Astrocyte (in vitro differentiated cells and primary cell): ENCODE measurements at regions not wholly inside any gene's neighbourhood (a gene's known extent, or its start where the extent isn't known, plus 50 kb on each side); places are given as distances from the start of the nearest gene placed in this dataset.

Experiments
- CTCF ChIP-seq: IDR thresholded peaks from 2 replicates; pipeline ENCODE4 v1.5.1; 2011; ENCODE audit warnings: low read depth, mild to moderate bottlenecking, inconsistent platforms, low read length, moderate library complexity; ENCODE audit not compliant: insufficient read depth
- EZH2 ChIP-seq: IDR thresholded peaks from 2 replicates; pipeline ENCODE4 v1.6.1; 2012; ENCODE audit warnings: mild to moderate bottlenecking, low read length, inconsistent platforms; ENCODE audit not compliant: insufficient read depth

GRCh38 chr10:37733822-37734221 lies 123.6 kb downstream of the ZNF248 start:
- TF ChIP-seq EZH2 (no peak), CTCF (no peak)
